ENCODE measurements at regions not wholly inside any gene's neighbourhood (a gene's known extent, or its start where the extent isn't known, plus 50 kb on each side); places are given as distances from the start of the nearest gene placed in this dataset.

- Histone ChIP-seq H3K9me3 (no peaks in the 10 kb centered on the region), H3K27ac (no peak overlapping the region), H3K4me3 (no peak overlapping the region), H3K27me3 (no peaks in the 10 kb centered on the region), H3K4me1 (no peaks in the 10 kb centered on the region), H3K36me3 (replicated peaks in 1 of 2; ENCODE audit: insufficient read depth in 1 of 2, low read depth in 2 of 2) (no peaks in the 10 kb centered on the region)
- TF ChIP-seq CTCF (IDR thresholded peaks at IDR 0.05) (no peak), POLR2A (IDR thresholded peaks at IDR 0.05) (no peak)
- WGBS, 2 donors, result 55 to 60% methylated on average over 3 of the region's 3 CpGs
- ATAC-seq, result no peak
- DNase-seq, result no peak
- intact Hi-C loops (cut with DNase I), result no loop called here
These were observed 224.4 kb downstream of the OGFRL1 start for GRCh38 chr6:71513036-71513435.

- WGBS, 2 donors, result 61 to 80% methylated on average over 3 of the region's 3 CpGs
- TF ChIP-seq CTCF (IDR thresholded peaks at IDR 0.05) (no peak), POLR2A (IDR thresholded peaks at IDR 0.05) (no peak)
These were observed 234.9 kb downstream of the OGFRL1 start for GRCh38 chr6:71523548-71523947.

DNA sequence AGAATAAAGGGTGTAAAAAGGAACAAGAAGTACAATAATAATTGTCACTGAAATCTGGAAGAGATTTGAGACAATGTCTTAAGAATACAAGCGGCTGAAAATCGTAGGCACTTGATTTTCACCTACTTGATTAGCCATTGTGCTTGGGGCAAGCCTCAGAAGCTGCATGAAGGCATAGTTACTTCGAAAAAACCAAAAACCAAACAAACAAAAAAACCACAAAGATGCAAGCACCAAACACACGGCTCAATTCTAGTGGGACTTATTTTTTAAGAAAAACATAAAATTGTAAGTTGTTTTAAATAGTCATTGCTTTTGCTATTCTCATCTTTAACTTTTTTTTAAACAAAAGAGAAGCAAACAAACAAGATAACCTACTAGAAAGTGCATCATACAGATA, 235.6 kb downstream of the OGFRL1 start:
- H3K27me3 ChIP-seq, result no peaks in the 10 kb centered on the region
- intact Hi-C loops (cut with DNase I), result no loop called here
- no peak overlapping the region for H3K4me3 ChIP-seq
- no peak overlapping the region for H3K27ac ChIP-seq
- 47 to 54% methylated on average over 4 of the region's 4 CpGs for WGBS, 2 donors
- H3K36me3 ChIP-seq (replicated peaks in 1 of 2; ENCODE audit: insufficient read depth in 1 of 2, low read depth in 2 of 2), result no peaks in the 10 kb centered on the region
- ATAC-seq (no peak), DNase-seq (no peak)
- no peaks in the 10 kb centered on the region for H3K9me3 ChIP-seq
- TF ChIP-seq POLR2A (IDR thresholded peaks at IDR 0.05), result no peak
- no peak for TF ChIP-seq CTCF (IDR thresholded peaks at IDR 0.05)
- peaks cover 11% of the 10 kb centered on the region for H3K4me1 ChIP-seq

More at GRCh38 chr6:71523548-71523947, 234.9 kb downstream of the OGFRL1 start:
- intact Hi-C loops (cut with DNase I), result no loop called here
- ATAC-seq, result no peak
- no peaks in the 10 kb centered on the region for H3K36me3 ChIP-seq (replicated peaks in 1 of 2; ENCODE audit: insufficient read depth in 1 of 2, low read depth in 2 of 2)
- H3K27ac ChIP-seq, result no peak overlapping the region
- H3K4me1 ChIP-seq, result peaks cover 7% of the 10 kb centered on the region
- H3K27me3 ChIP-seq, result no peaks in the 10 kb centered on the region
- H3K4me3 ChIP-seq, result no peak overlapping the region
- no peaks in the 10 kb centered on the region for H3K9me3 ChIP-seq
- no peak for DNase-seq

DNA sequence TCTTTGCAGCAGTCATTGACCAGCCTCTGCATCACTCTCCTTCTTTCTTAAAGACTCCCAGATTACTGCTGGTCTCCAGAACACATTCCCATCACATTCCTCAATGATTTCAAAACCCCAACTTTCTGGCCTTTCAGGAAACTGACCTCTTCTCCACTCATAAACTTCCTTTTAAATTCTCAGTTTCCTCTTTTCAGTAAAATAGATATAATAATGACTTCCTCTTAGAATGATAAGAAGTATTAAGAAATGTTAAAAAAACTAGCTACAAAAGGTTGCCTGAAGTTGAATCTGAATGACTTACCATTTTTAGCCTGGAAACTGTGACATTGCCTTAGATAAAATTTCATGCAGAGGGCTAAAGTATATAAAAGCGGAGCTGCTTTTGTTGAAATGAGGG, 239.3 kb downstream of the OGFRL1 start:
- ATAC-seq, result no peak
- Histone ChIP-seq H3K4me1 (peaks cover 31% of the 10 kb centered on the region), H3K27ac (no peak overlapping the region), H3K9me3 (no peaks in the 10 kb centered on the region), H3K36me3 (replicated peaks in 1 of 2; ENCODE audit: insufficient read depth in 1 of 2, low read depth in 2 of 2) (no peaks in the 10 kb centered on the region), H3K4me3 (no peak overlapping the region), H3K27me3 (no peaks in the 10 kb centered on the region)
- TF ChIP-seq CTCF (IDR thresholded peaks at IDR 0.05) (no peak), POLR2A (IDR thresholded peaks at IDR 0.05) (no peak)
- intact Hi-C loops (cut with DNase I), result no loop called here
- 86 to 95% methylated on average over 1 of the region's 1 CpG for WGBS, 2 donors
- DNase-seq, result no peak

- Histone ChIP-seq H3K4me3 (no peak overlapping the region), H3K27me3 (no peaks in the 10 kb centered on the region), H3K9me3 (no peaks in the 10 kb centered on the region), H3K4me1 (peaks cover 31% of the 10 kb centered on the region), H3K27ac (no peak overlapping the region), H3K36me3 (replicated peaks in 1 of 2; ENCODE audit: insufficient read depth in 1 of 2, low read depth in 2 of 2) (no peaks in the 10 kb centered on the region)
- WGBS, 2 donors, result 19 to 31% methylated on average over 2 of the region's 2 CpGs
- DNase-seq (no peak), ATAC-seq (peak; percentile 48)
- intact Hi-C loops (cut with DNase I), result no loop called here
- TF ChIP-seq POLR2A (IDR thresholded peaks at IDR 0.05) (no peak), CTCF (IDR thresholded peaks at IDR 0.05) (no peak)
These were observed 240.4 kb downstream of the OGFRL1 start for GRCh38 chr6:71529026-71529425.
